Natural killer cell treated with Interleukin-12 subunit alpha and Interleukin-12 subunit beta and Interleukin-15 and Interleukin-18, amount 100 ng/mL, for 72 hours (primary cell): ENCODE measurements at regions not wholly inside any gene's neighbourhood (a gene's known extent, or its start where the extent isn't known, plus 50 kb on each side); places are given as distances from the start of the nearest gene placed in this dataset.

Experiments used
- ATAC-seq, 2 donors: fragments of 150-1000 bp; cut with Tn5 transposase in 1 of 2; sonication (Bioruptor Pico), chemical (Tn5 transposase) in 1 of 2; 2 replicates each; pipeline ENCODE4 v1.10.0; 2021
- DNase-seq: peaks from one replicate; pipeline ENCODE4 v3.0.0; 2022; ENCODE audit warnings: low spot score
- H3K27ac Mint-ChIP-seq, 2 donors: 1 replicate in 1 of 2; 2 replicates in 1 of 2; pipeline ENCODE4 v1.8.0; 2022; ENCODE audit warnings: mixed read lengths in 2 of 2, mild to moderate bottlenecking in 1 of 2, moderate library complexity in 1 of 2
- H3K27me3 Mint-ChIP-seq, 2 donors: 1 replicate in 1 of 2; 2 replicates in 1 of 2; pipeline ENCODE4 v1.8.0; 2022; ENCODE audit warnings: mixed read lengths in 2 of 2
- H3K36me3 Mint-ChIP-seq: one replicate; pipeline ENCODE4 v1.8.0; 2022; ENCODE audit warnings: mixed read lengths
- H3K4me1 Mint-ChIP-seq, 2 donors: 1 replicate in 1 of 2; 2 replicates in 1 of 2; pipeline ENCODE4 v1.8.0; 2022; ENCODE audit warnings: low read depth in 2 of 2, mixed read lengths in 2 of 2, mild to moderate bottlenecking in 1 of 2
- H3K4me3 Mint-ChIP-seq: one replicate; pipeline ENCODE4 v1.8.0; 2022; ENCODE audit warnings: mixed read lengths
- H3K9me3 Mint-ChIP-seq: 2 replicates; pipeline ENCODE4 v1.8.0; 2022; ENCODE audit warnings: mixed read lengths

DNA sequence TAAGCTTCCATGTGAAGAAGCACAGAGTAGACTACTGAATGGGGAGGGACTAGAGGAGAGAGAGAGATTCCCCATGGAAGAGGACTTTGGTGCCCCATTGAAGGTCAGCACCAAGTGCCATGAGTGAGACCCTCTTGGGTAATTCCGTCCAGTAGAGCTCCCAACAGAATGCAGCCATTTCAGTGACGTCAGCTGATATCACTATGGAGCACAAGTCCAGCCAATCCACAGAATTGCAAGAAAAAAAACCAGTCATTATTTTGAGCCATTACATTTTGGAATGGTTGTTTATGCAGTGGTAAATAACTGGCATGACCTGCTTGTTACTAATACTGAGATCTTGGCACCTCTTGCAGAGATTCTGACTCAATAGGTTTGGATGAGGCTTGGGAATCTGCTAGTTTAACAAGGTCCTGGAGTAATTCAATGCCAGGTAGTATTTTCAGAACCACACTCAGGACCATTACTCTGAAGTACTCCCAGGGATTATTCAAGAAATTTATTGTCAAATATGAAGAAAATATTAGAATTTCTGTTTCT lies 52.6 kb upstream of the SP8 start:
- ATAC-seq (no peak), DNase-seq (no peak)
- Mint-ChIP-seq H3K27ac (no peak overlapping the region), H3K9me3 (no peaks in the 10 kb centered on the region), H3K4me1 (no peaks in the 10 kb centered on the region), H3K27me3 (no peaks in the 10 kb centered on the region), H3K4me3 (no peak overlapping the region), H3K36me3 (no peaks in the 10 kb centered on the region)

DNA sequence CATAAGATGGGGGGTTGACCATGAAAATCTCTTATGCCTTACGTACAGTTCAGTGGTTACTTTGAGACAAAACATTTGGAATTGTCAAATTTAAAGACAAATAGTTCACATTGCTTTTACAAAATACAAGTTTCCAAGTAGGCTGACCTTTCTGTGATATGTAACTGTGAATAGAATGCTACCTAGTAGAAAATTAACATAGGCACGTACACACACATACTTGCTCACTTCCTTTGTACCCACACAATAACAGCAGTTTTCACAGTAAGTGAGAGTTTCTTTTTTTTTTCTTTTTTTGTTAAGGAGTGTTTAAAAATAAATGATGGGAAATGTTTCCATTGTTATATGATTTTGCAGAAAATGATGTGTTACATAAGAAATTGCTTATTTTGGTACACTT lies 53.3 kb upstream of the SP8 start:
- no peak for ATAC-seq
- H3K4me3 Mint-ChIP-seq: no peak overlapping the region
- no peaks in the 10 kb centered on the region for H3K9me3 Mint-ChIP-seq
- H3K27me3 Mint-ChIP-seq: no peaks in the 10 kb centered on the region
- H3K4me1 Mint-ChIP-seq: no peaks in the 10 kb centered on the region
- no peak for DNase-seq
- H3K36me3 Mint-ChIP-seq: no peaks in the 10 kb centered on the region
- no peak overlapping the region for H3K27ac Mint-ChIP-seq

DNA sequence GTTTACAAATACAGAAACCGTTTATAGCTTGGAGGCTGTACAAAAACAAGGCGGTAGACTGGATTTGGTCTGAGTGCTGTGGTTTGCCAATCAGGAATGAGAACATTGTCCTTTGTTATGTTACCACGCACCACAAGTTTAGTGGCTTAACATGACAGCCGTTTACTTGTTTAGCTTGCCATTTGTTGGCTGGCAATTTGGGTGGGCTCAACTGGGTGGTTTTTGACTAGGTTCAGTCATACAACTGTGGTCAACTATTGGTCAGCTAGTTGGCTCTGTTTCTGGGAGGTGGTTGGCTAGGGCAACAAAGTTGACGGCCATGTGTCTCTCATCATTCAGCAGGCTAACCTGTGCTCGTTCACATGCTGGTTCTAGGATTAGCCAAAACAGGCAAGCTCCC lies 60.1 kb upstream of the SP8 start:
- no peak overlapping the region for H3K27ac Mint-ChIP-seq
- no peaks in the 10 kb centered on the region for H3K36me3 Mint-ChIP-seq
- DNase-seq (no peak), ATAC-seq (no peak)
- peaks cover 3% of the 10 kb centered on the region for H3K9me3 Mint-ChIP-seq
- H3K4me1 Mint-ChIP-seq: no peaks in the 10 kb centered on the region
- no peak overlapping the region for H3K4me3 Mint-ChIP-seq
- H3K27me3 Mint-ChIP-seq: no peaks in the 10 kb centered on the region

DNA sequence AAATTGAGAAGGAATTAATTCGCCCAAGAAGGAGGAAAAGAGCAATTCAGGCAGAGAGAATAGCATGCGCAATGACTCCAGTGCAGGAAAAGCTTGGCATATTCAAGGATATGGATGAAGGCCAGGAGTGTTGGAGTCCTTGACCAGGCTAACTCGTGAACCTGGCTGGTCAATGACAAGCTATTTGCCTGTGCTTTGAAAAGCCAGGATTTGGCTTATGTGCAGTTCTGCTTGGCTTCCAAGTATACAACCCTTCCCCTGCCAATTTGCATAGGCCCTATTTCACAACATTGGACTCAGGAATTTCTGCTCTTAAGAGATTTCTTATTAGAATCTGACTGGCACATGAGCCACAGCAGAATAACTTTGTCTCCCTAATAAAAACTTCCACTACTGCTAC lies 72.3 kb upstream of the SP8 start:
- no peaks in the 10 kb centered on the region for H3K9me3 Mint-ChIP-seq
- DNase-seq: no peak
- no peak for ATAC-seq
- no peak overlapping the region for H3K4me3 Mint-ChIP-seq
- H3K36me3 Mint-ChIP-seq: no peaks in the 10 kb centered on the region
- no peaks in the 10 kb centered on the region for H3K4me1 Mint-ChIP-seq
- no peaks in the 10 kb centered on the region for H3K27me3 Mint-ChIP-seq
- H3K27ac Mint-ChIP-seq: no peak overlapping the region

DNA sequence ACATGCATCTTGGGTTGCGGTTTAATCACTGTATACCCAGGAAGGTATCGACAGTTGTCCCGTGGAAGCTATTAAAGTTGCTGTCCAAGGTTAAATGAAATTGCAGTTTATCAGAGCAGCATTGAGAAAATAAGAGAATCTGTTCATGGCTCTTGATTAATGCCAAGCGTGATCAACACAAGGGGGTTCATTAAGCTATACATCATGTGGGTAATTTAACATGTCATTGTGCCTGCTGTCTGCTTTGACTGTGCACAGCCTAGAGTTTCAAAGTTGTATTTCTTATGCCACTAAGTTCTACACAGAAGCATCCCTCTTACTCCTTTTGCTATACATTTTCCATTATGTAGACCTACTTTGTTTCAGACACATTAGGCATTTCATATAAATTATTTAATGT lies 74.8 kb upstream of the SP8 start:
- Mint-ChIP-seq H3K4me3 (no peak overlapping the region), H3K27me3 (no peaks in the 10 kb centered on the region), H3K4me1 (no peaks in the 10 kb centered on the region), H3K36me3 (no peaks in the 10 kb centered on the region), H3K9me3 (no peaks in the 10 kb centered on the region), H3K27ac (no peak overlapping the region)
- no peak for ATAC-seq
- DNase-seq: no peak

DNA sequence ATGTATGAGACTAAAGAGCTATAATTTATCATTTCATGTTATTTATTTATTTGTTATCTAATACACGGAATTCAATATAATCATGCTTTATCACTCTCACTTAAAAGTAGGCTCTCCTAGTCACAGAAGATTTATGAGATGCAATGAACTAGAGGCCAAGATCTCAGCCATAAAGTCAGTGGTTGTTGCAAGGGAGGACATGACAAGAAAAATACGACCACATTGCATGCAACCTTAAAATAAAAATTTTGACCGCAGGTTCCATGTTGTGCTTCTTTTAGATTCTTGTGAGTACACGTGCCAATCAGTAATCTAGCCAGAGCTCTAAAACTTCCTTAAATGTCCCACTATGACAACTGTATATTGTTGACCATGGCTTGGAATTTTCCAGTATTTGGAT lies 75.9 kb upstream of the SP8 start:
- ATAC-seq: no peak

DNA sequence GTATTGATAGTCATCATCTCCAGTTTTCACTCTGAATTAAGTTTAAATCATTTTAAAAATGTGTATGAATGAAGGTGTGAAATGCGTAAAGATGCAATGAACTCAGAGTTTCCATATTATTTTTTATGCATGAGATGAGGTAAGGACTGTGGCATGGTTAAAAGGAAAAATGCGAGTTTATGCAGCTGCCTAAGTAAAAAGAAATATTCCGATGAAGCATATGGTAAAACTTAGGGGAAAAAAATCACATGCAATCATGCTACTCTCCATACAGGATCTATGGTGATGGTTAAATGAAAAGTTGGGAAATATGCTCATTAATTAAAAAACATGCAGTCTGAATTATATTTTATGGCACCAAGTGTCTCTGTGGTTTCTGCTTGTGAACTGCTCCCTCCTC lies 77.5 kb upstream of the SP8 start:
- Mint-ChIP-seq H3K9me3 (no peaks in the 10 kb centered on the region), H3K27ac (no peak overlapping the region), H3K4me1 (no peaks in the 10 kb centered on the region), H3K27me3 (no peaks in the 10 kb centered on the region), H3K4me3 (no peak overlapping the region), H3K36me3 (no peaks in the 10 kb centered on the region)
- ATAC-seq (no peak), DNase-seq (no peak)

More for the DNA sequence above, 75.9 kb upstream of the SP8 start:
- Mint-ChIP-seq H3K4me1 (no peaks in the 10 kb centered on the region), H3K27me3 (no peaks in the 10 kb centered on the region), H3K36me3 (no peaks in the 10 kb centered on the region), H3K4me3 (no peak overlapping the region), H3K27ac (no peak overlapping the region), H3K9me3 (no peaks in the 10 kb centered on the region)
- DNase-seq: no peak

DNA sequence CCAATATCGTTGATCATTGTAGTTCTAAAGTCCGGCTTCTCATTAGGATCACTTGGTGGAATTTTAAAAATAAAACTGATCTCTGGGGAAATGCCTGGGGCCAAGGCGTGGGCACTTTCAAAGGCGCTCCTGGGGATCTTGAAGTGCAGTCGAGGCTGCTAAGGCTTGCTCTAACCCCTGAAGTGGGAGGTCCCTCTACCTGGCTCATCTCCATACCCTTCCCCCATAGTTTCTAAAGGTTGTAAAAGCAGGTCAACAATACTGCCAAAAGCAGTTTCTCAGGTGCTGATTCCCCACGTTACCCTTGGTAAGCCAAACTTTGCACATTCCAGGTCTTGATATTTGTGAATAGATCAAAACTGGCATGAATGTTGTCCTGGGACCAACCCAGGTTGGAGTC lies 79.0 kb upstream of the SP8 start:
- H3K4me1 Mint-ChIP-seq: no peaks in the 10 kb centered on the region
- H3K4me3 Mint-ChIP-seq: no peak overlapping the region
- no peaks in the 10 kb centered on the region for H3K27me3 Mint-ChIP-seq
- DNase-seq (no peak), ATAC-seq (no peak)
- H3K27ac Mint-ChIP-seq: no peak overlapping the region
- no peaks in the 10 kb centered on the region for H3K36me3 Mint-ChIP-seq
- no peaks in the 10 kb centered on the region for H3K9me3 Mint-ChIP-seq

DNA sequence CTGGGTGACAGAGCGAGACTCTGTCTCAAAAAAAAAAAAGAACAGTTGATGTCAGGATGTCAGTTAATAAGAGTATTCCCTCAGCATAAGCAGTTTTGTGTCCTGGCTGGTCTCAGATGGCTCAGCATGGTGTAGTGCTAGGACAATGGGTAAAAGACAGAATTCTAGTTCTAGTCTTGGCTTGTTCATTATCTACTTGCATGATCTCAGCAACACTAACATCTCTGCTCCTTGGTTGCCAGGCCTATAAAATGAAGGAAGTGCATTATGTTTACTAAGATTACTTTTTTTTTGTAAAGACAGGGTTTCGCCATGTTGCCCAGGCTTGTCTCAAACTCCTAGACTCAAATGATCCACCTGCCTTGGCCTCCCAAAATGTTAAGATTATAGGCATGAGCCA lies 84.3 kb upstream of the SP8 start:
- no peak overlapping the region for H3K27ac Mint-ChIP-seq
- H3K9me3 Mint-ChIP-seq: peaks cover 4% of the 10 kb centered on the region
- H3K4me1 Mint-ChIP-seq: no peaks in the 10 kb centered on the region
- no peak for ATAC-seq
- H3K4me3 Mint-ChIP-seq: no peak overlapping the region
- DNase-seq: no peak
- no peaks in the 10 kb centered on the region for H3K36me3 Mint-ChIP-seq
- H3K27me3 Mint-ChIP-seq: no peaks in the 10 kb centered on the region

DNA sequence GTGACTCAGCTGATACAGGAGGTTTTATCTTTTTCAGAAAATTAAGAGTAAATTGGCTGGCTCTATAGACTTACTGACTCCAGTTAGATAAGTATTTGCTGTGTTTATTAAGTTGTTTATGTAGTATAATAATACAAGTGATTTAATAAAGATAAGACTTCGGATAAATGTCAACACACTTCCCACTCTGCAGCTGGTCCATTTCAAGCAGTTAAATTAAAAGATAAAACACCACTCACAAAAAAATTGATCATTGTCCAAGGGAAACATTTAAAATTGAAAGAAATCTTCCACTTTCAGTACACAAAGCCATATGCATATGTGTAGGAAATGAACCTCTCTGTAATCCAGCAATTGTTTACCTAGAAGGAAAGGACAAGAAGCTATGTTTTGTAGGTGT lies 106.1 kb upstream of the SP8 start:
- no peak overlapping the region for H3K4me3 Mint-ChIP-seq
- ATAC-seq (no peak), DNase-seq (no peak)
- no peaks in the 10 kb centered on the region for H3K36me3 Mint-ChIP-seq
- H3K27ac Mint-ChIP-seq: no peak overlapping the region
- peaks cover 3% of the 10 kb centered on the region for H3K9me3 Mint-ChIP-seq
- H3K27me3 Mint-ChIP-seq: no peaks in the 10 kb centered on the region
- no peaks in the 10 kb centered on the region for H3K4me1 Mint-ChIP-seq

DNA sequence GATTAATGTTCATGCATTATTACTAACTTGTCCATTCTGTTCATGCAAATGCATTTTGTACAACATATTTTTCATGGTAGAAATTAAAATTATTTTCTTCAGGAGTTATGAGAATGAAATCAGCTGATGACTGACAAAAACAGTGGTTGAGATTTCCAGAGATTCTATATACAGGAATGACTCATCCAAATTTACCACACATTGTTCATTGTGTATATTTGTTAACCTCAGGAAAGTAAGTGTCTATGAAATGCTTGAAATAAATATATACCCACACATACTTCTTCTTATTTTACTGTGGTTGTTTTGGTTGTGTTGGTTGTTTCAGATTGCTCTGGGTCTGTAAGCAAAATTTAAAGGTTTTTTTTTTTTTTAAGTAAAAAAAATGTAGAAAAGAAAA lies 108.1 kb upstream of the SP8 start:
- no peaks in the 10 kb centered on the region for H3K27me3 Mint-ChIP-seq
- no peak for ATAC-seq
- no peaks in the 10 kb centered on the region for H3K9me3 Mint-ChIP-seq
- no peak for DNase-seq
- no peaks in the 10 kb centered on the region for H3K36me3 Mint-ChIP-seq
- H3K27ac Mint-ChIP-seq: no peak overlapping the region
- H3K4me1 Mint-ChIP-seq: no peaks in the 10 kb centered on the region
- H3K4me3 Mint-ChIP-seq: no peak overlapping the region

DNA sequence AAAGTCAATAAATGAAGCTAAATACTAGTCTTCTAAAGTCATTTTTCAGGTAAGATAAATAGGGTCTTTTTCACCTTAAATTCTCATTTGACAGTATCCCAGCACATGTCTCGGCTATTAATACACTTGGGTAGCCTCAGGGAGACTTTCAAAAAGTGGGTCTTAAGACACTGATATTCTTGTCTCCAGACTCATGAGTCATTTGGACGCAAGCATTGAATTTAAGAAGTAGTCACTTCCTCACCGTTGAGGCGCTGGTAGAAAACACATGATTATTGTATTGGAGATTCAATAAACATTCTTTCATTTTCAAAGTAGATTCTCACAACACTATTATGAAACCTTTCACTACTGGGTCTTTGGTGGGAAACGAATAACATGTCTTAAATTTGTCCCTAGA lies 108.9 kb upstream of the SP8 start:
- Mint-ChIP-seq H3K36me3 (no peaks in the 10 kb centered on the region), H3K4me1 (no peaks in the 10 kb centered on the region), H3K27ac (no peak overlapping the region), H3K4me3 (no peak overlapping the region), H3K27me3 (no peaks in the 10 kb centered on the region), H3K9me3 (no peaks in the 10 kb centered on the region)
- DNase-seq (no peak), ATAC-seq (no peak)

DNA sequence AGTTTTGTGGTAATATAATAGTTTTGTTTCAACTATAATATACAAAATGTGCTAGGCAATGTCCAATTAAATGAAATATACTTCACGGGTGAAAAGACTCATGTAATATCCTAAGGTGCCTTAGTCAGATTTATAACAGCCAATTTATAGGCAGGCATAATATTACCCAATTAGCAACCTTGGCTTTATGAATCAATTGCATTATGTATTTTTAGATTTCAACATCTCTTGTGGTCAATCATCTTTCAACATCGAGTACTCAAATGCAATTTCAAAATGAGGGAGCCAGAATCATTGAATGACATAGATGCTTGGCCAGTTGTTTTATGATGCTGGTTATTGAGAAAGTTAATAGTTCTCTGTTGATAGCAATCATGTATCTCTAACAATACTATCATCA lies 110.3 kb upstream of the SP8 start:
- Mint-ChIP-seq H3K9me3 (no peaks in the 10 kb centered on the region), H3K36me3 (no peaks in the 10 kb centered on the region), H3K4me3 (no peak overlapping the region), H3K27ac (no peak overlapping the region), H3K4me1 (no peaks in the 10 kb centered on the region), H3K27me3 (no peaks in the 10 kb centered on the region)
- DNase-seq (no peak), ATAC-seq (no peak)

DNA sequence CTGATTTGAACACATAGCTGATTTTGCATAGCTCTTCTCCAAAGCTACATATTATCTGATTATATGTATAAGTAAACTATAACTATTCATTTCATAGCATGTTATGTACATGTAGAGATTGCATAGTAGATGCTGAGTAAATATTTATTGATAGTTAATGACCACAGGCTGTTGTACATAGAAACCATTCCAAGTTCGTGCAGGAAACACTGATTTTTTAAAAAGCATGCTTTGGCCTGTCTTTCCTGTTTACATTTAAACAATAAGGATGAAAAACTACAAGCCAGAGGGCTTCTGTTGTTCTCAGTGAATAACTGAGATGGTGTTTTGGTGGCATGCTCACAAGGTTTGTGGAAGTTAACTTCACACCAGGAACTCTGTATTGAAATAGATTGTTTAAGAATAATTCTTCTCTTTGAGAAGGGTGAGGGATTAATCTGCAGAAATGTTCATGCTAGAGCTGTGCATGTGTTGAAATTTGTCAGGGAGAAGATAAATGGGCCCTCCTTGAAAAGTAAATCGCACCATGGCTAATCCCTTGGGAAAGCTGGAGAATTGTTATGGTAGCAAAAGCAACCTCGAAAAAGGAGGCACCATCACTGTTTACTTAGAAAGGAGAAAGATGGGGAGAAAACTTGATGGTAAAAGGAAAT lies 120.2 kb upstream of the SP8 start:
- H3K27me3 Mint-ChIP-seq: no peaks in the 10 kb centered on the region
- ATAC-seq (no peak), DNase-seq (no peak)
- H3K4me3 Mint-ChIP-seq: no peak overlapping the region
- H3K9me3 Mint-ChIP-seq: peaks cover 3% of the 10 kb centered on the region
- H3K4me1 Mint-ChIP-seq: no peaks in the 10 kb centered on the region
- no peak overlapping the region for H3K27ac Mint-ChIP-seq
- H3K36me3 Mint-ChIP-seq: no peaks in the 10 kb centered on the region

DNA sequence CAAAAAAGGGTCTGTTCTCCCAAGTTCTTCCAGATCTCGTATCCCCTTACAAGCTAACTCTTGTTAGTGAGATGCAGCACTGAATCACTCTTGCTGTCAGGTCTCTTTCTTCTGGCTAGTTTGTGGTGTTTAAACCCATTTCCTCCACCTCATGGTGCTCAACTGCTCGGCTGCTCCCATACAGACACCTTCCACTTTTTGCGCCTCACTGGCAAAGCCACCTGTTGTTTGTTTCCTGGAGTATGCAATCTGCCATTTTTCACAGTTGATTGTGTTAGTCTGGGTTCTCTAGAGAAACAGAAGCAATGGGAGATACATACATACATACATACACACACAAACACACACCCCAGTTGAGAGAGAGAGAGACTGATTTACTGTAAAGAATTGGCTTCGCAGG lies 124.4 kb upstream of the SP8 start:
- no peak for ATAC-seq
- Mint-ChIP-seq H3K4me1 (no peaks in the 10 kb centered on the region), H3K27ac (no peak overlapping the region), H3K27me3 (no peaks in the 10 kb centered on the region), H3K9me3 (peaks cover 3% of the 10 kb centered on the region), H3K36me3 (no peaks in the 10 kb centered on the region), H3K4me3 (no peak overlapping the region)
- no peak for DNase-seq
